Activated T-cell treated with anti-CD3 and anti-CD28 coated beads for 48 hours (primary cell): ENCODE measurements at regions not wholly inside any gene's neighbourhood (a gene's known extent, or its start where the extent isn't known, plus 50 kb on each side); places are given as distances from the start of the nearest gene placed in this dataset.

Experiments
- DNase-seq: peaks from one replicate; pipeline ENCODE4 v3.0.0-alpha.2; 2020; ENCODE audit warnings: low read depth

DNA sequence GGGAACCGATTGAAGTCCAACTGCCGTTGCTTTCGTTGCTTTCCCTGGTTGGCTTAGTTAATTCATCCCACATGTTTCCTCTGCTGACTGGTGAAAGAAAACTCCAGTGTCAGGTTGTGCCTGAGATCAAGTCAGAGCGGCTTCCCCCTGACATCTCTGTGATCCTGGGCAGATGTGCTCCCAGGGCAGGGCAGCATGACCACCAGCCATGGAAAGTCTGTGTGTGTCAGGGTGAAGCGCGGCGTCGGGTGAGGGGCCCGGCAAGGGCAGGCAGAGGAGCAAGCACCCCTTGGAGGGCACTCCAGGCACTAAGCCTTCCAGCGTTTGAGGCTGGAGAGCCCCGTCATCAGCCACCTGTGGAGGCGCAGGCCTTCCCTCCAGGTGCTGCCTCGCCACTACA is 54.5 kb upstream of the IGF1 start:
- no peak for DNase-seq

DNA sequence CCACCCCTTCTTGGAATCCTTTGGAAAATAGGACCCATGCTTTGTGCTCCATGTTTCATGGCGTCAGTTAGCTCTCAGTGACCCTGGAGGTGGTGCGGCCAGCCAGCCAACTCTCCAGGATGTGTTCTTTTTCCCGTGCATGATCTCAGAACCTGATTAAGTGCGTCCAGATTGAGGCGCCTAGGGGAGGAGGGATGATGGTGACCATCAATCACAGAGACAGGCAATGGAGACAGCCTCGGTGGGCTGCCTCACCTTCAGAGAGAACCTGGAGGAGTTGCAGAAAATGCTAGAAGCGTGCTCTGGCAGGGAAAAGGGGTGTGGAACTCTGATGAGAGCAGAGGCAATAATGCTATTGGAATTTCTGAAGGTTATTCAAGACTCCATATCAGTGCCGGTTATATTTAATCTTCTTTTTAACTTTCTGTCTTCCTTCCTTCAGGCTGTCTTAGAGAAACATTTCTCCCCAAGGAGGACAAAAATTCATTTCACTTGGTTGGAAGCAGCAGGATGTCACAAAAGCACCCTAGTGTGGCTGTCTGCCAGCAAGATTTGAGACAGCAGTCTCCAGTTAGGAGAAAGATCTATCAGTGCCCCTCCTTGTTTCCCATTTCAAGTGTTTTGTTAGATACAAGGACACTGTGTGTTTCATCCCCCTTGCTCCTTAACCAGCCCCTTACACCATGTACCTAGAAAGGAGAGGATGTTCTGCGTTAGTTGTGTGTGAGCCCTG is 53.3 kb upstream of the IGF1 start:
- DNase-seq = no peak
